Left lung (tissue), 4 donors: ENCODE measurements at regions not wholly inside any gene's neighbourhood (a gene's known extent, or its start where the extent isn't known, plus 50 kb on each side); places are given as distances from the start of the nearest gene placed in this dataset.

Experiments used
- ATAC-seq: fragments of 200-7000 bp; cut with Tn5 transposase; one replicate; pipeline ENCODE4 v1.9.1; 2020; ENCODE audit warnings: moderate library complexity
- DNase-seq, 4 donors: peaks; one replicate each; pipeline ENCODE4 v3.0.0-alpha.2; 2013 to 2020
- H3K27ac ChIP-seq, 2 donors: fragments of 200-600 bp; sonication (generic) in 1 of 2; one replicate each; pipeline versions ENCODE4 v1.5.0 to v1.8.0; 2020 to 2021
- H3K27me3 ChIP-seq, 2 donors: fragments of 200-600 bp; sonication (generic) in 1 of 2; one replicate each; pipeline versions ENCODE4 v1.5.0 to v1.8.0; 2020 to 2021
- H3K36me3 ChIP-seq, 2 donors: fragments of 200-600 bp; sonication (generic) in 1 of 2; one replicate each; pipeline versions ENCODE4 v1.5.0 to v1.8.0; 2020 to 2021
- H3K4me1 ChIP-seq, 2 donors: fragments of 200-600 bp; one replicate each; pipeline ENCODE4 v1.8.0; 2021
- H3K4me3 ChIP-seq, 2 donors: fragments of 200-600 bp; sonication (generic) in 1 of 2; one replicate each; pipeline versions ENCODE4 v1.5.0 to v1.8.0; 2020 to 2021; ENCODE audit warnings: mild to moderate bottlenecking in 1 of 2
- H3K9me3 ChIP-seq, 2 donors: fragments of 200-600 bp; sonication (generic) in 1 of 2; one replicate each; pipeline versions ENCODE4 v1.5.0 to v1.8.0; 2020 to 2021
- intact Hi-C, 2 donors: fragments of 100-400 bp; cut with DNase I; formaldehyde crosslinking; loops; one replicate each; pipeline versions ENCODE4 v1.11.2 to v1.14.2; 2022
- TF ChIP-seq, protein P1 (sequence below), 2 donors: fragments of 200-600 bp; sonication (generic) in 1 of 2; IDR thresholded peaks; one replicate each; pipeline versions ENCODE4 v1.5.0 to v1.8.0; 2021; ENCODE audit warnings: antibody characterized with exemption in 2 of 2
- donor health status: DM: no; HTN: yes; CAD: no.
- donor health status: DM: no; HTN: no; CAD: no.

GRCh38 chr2:8548065-8548618, 133.7 kb upstream of the ID2 start:
- H3K27me3 ChIP-seq = no peaks in the 10 kb centered on the region
- DNase-seq = peak in 1 of 4 donors; percentile 60
- no peak overlapping the region for H3K27ac ChIP-seq
- H3K4me3 ChIP-seq = no peak overlapping the region
- ATAC-seq = no peak
- TF ChIP-seq, protein P1, sequence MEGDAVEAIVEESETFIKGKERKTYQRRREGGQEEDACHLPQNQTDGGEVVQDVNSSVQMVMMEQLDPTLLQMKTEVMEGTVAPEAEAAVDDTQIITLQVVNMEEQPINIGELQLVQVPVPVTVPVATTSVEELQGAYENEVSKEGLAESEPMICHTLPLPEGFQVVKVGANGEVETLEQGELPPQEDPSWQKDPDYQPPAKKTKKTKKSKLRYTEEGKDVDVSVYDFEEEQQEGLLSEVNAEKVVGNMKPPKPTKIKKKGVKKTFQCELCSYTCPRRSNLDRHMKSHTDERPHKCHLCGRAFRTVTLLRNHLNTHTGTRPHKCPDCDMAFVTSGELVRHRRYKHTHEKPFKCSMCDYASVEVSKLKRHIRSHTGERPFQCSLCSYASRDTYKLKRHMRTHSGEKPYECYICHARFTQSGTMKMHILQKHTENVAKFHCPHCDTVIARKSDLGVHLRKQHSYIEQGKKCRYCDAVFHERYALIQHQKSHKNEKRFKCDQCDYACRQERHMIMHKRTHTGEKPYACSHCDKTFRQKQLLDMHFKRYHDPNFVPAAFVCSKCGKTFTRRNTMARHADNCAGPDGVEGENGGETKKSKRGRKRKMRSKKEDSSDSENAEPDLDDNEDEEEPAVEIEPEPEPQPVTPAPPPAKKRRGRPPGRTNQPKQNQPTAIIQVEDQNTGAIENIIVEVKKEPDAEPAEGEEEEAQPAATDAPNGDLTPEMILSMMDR (IDR thresholded peaks at IDR 0.05) = no peak
- H3K9me3 ChIP-seq = no peaks in the 10 kb centered on the region
- H3K36me3 ChIP-seq = no peaks in the 10 kb centered on the region
- intact Hi-C loops = no loop called here
- peaks cover 14 to 43% of the 10 kb centered on the region in 2 donors for H3K4me1 ChIP-seq

DNA sequence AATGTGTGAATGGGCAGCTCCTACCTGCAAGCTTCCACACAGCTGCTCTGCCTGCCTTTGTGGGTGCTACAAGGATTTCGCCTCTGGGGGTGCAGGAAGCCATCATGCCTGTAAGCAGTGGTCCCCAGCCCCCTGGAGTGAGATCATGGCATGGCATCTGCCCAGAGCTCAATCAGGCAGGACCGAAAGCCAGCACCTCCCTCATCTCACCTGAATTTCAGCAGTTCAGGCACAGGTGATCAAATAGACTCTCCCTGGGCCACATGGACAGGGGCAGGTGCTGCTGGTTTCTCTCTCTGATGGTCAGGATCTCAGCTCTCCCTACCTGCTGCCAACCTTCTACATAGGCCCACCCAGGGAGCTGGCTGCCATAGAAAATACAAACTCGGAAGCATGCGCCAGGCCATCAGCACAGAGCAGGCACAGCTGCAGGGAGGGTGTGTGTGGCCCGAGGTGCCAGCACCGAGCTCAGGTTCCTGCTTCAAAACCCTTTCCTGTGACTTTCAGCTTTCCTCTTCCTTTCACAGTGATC, 133.2 kb upstream of the ID2 start:
- Histone ChIP-seq H3K9me3 (no peaks in the 10 kb centered on the region), H3K4me3 (no peak overlapping the region), H3K27me3 (no peaks in the 10 kb centered on the region), H3K27ac (no peak overlapping the region), H3K4me1 (peaks cover 14 to 37% of the 10 kb centered on the region in 2 donors), H3K36me3 (no peaks in the 10 kb centered on the region)
- DNase-seq (no peak), ATAC-seq (no peak)
- intact Hi-C loops = no loop called here
- TF ChIP-seq, protein P1 (IDR thresholded peaks at IDR 0.05) = no peak

DNA sequence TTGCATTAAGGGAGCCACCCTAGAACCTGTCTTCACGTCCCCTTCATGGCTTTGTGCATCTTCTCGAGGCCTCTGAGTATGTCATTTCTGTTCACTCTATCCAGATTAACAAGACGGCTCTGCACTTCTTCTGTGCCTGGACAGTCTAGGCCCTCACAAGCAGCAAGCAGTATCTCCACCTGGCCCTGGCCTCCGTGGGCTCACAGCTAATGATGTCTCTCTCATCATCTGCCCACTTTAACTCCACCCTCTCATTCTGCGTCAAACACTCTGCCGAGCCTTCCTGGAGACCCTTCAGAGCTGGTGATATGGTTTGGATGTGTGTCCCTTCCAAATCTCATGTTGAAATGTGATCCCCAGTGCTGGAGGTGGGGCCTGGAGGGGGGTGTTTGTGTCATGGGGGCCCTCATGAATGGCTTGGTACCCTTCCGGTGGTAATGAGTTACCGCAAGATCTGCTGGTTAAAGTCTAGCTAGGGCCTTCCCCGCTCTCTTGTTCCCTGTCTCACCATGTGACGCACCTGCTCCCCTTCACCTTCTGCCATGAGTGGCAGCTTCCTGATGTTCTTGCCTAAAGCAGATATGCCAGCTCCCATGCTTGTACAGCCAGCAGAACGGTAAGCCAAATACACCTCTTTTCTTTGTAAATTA, 132.5 kb upstream of the ID2 start:
- H3K4me3 ChIP-seq = no peak overlapping the region

DNA sequence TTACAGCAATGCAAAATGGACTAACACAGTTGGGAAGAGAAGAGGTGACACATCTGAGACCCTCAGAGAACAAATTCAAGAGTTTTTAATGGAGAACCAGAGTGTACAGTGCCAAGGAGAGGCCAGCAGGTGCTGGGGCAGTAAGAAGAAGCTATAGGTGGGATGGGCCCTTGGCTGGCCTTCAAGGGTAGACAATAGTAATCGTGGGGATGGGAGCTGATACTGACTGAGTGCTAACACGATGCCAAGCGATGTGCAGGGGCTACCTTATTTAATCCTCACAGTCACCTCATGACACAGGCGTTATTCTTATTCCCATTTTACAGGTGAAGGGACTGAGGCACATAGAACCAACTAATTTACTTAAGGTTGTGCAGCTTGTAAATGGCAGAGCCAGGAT, 131.9 kb upstream of the ID2 start:
- no peak for DNase-seq
- no peak for ATAC-seq
- no peak overlapping the region for H3K4me3 ChIP-seq
- no peaks in the 10 kb centered on the region for H3K27me3 ChIP-seq
- TF ChIP-seq, protein P1 (IDR thresholded peaks at IDR 0.05) = no peak
- intact Hi-C loops = no loop called here
- peaks cover 3 to 25% of the 10 kb centered on the region in 2 donors for H3K4me1 ChIP-seq
- no peaks in the 10 kb centered on the region for H3K9me3 ChIP-seq
- H3K36me3 ChIP-seq = no peaks in the 10 kb centered on the region
- no peak overlapping the region for H3K27ac ChIP-seq

More for the DNA sequence above, 132.5 kb upstream of the ID2 start:
- H3K27ac ChIP-seq = no peak overlapping the region
- no peak for DNase-seq
- H3K9me3 ChIP-seq = no peaks in the 10 kb centered on the region
- H3K27me3 ChIP-seq = no peaks in the 10 kb centered on the region
- TF ChIP-seq, protein P1 (IDR thresholded peaks at IDR 0.05) = no peak
- intact Hi-C loops = no loop called here
- H3K36me3 ChIP-seq = no peaks in the 10 kb centered on the region
- ATAC-seq = no peak
- H3K4me1 ChIP-seq = peaks cover 8 to 30% of the 10 kb centered on the region in 2 donors

- Histone ChIP-seq H3K27ac (no peak overlapping the region), H3K27me3 (no peaks in the 10 kb centered on the region), H3K4me3 (no peak overlapping the region), H3K36me3 (no peaks in the 10 kb centered on the region), H3K4me1 (peaks cover 3 to 19% of the 10 kb centered on the region in 2 donors), H3K9me3 (no peaks in the 10 kb centered on the region)
- no peak for ATAC-seq
- peak in 1 of 4 donors; percentile 31 for DNase-seq
- intact Hi-C loops = no loop called here
- TF ChIP-seq, protein P1 (IDR thresholded peaks at IDR 0.05) = no peak
These were observed 131.4 kb upstream of the ID2 start for GRCh38 chr2:8550481-8550880.
